SK-N-SH (cell line): ENCODE measurements at regions not wholly inside any gene's neighbourhood (a gene's known extent, or its start where the extent isn't known, plus 50 kb on each side); places are given as distances from the start of the nearest gene placed in this dataset.

Source experiments
- CTCF ChIA-PET: fragments of 300-600, 350-600 bp; formaldehyde crosslinking; extraction: SDS; loops from one replicate; lab custom pipeline; 2021; lab: Yijun Ruan, JAX
- POLR2A ChIA-PET: fragments of 350-600 bp; sonication (Branson Sonifier 250); formaldehyde crosslinking; extraction: SDS; loops from one replicate; lab custom pipeline; 2020; ENCODE audit warnings: antibody characterized with exemption, inconsistent platforms; lab: Yijun Ruan, JAX
- DNase-seq: peaks from one replicate; pipeline ENCODE4 v3.0.0; 2012
- H2AFZ ChIP-seq: fragments of 200-600 bp; sonication (generic); 2 replicates; pipeline ENCODE4 v1.8.1; 2016; ENCODE audit warnings: antibody characterized with exemption, mild to moderate bottlenecking, low read depth
- H3F3A ChIP-seq: fragments of 200-600 bp; sonication (generic); replicated peaks from 2 replicates; pipeline ENCODE3; 2016; ENCODE audit warnings: antibody characterized with exemption, mild to moderate bottlenecking; ENCODE audit not compliant: insufficient read depth
- H3K27ac ChIP-seq, 2 experiments: fragments of 200-500 bp in 1 of 2; fragments of 200-600 bp in 1 of 2; sonication (Bioruptor generic) in 1 of 2; sonication (generic), shearing (Covaris generic) in 1 of 2; 2 replicates each; pipeline versions ENCODE4 v1.5.1 to v1.6.1; 2014 to 2016; ENCODE audit warnings: low read depth in 2 of 2, inconsistent platforms in 1 of 2, low read length in 1 of 2, mild to moderate bottlenecking in 1 of 2, mixed read lengths in 1 of 2
- H3K27me3 ChIP-seq: fragments of 200-600 bp; sonication (generic), shearing (Covaris generic); 2 replicates; pipeline ENCODE4 v1.6.1; 2016; ENCODE audit warnings: mixed run types; ENCODE audit not compliant: insufficient read depth
- H3K36me3 ChIP-seq, 2 experiments: fragments of 200-500 bp in 1 of 2; fragments of 200-600 bp in 1 of 2; sonication (Bioruptor generic) in 1 of 2; sonication (generic) in 1 of 2; replicated peaks in 1 of 2; 2 replicates each; pipeline versions ENCODE3 to v1.5.1; 2014 to 2016; ENCODE audit warnings: low read length in 1 of 2, mild to moderate bottlenecking in 1 of 2; ENCODE audit not compliant: insufficient read depth in 2 of 2, control insufficient read depth in 1 of 2
- H3K4me1 ChIP-seq, 2 experiments: fragments of 200-500 bp in 1 of 2; fragments of 200-600 bp in 1 of 2; sonication (Bioruptor generic) in 1 of 2; sonication (generic), shearing (Covaris generic) in 1 of 2; 2 replicates each; pipeline versions ENCODE4 v1.5.1 to v1.6.1; 2014 to 2016; ENCODE audit warnings: low read depth in 1 of 2, low read length in 1 of 2, mixed run types in 1 of 2; ENCODE audit not compliant: insufficient read depth in 2 of 2, control insufficient read depth in 1 of 2
- H3K4me2 ChIP-seq: fragments of 200-600 bp; sonication (generic), shearing (Covaris generic); 2 replicates; pipeline ENCODE4 v1.6.1; 2017; ENCODE audit warnings: mixed run types
- H3K4me3 ChIP-seq, 2 experiments: fragments of 200-500 bp in 1 of 2; fragments of 200-600 bp in 1 of 2; sonication (Bioruptor generic) in 1 of 2; sonication (generic), shearing (Covaris generic) in 1 of 2; 2 replicates each; pipeline versions ENCODE4 v1.5.1 to v1.8.1; 2014 to 2016; ENCODE audit warnings: low read depth in 2 of 2, inconsistent platforms in 1 of 2, low read length in 1 of 2, mild to moderate bottlenecking in 1 of 2, mixed read lengths in 1 of 2, moderate library complexity in 1 of 2
- H3K79me2 ChIP-seq: fragments of 200-600 bp; sonication (generic); 2 replicates; pipeline ENCODE4 v1.8.1; 2017; ENCODE audit warnings: mild to moderate bottlenecking; ENCODE audit not compliant: insufficient read depth
- H3K9ac ChIP-seq: fragments of 200-600 bp; sonication (generic); 2 replicates; pipeline ENCODE4 v1.6.1; 2017; ENCODE audit warnings: mixed run types
- H3K9me2 ChIP-seq: fragments of 200-600 bp; sonication (generic); 2 replicates; pipeline ENCODE4 v1.6.1; 2017; ENCODE audit warnings: mixed run types
- H3K9me3 ChIP-seq: fragments of 200-600 bp; sonication (generic); 2 replicates; pipeline ENCODE4 v1.6.1; 2017; ENCODE audit warnings: mixed run types, mild to moderate bottlenecking, moderate library complexity
- H4K20me1 ChIP-seq: fragments of 200-600 bp; sonication (generic); 2 replicates; pipeline ENCODE4 v1.6.1; 2017; ENCODE audit warnings: mild to moderate bottlenecking, mixed run types; ENCODE audit not compliant: insufficient read depth
- CTCF ChIP-seq: fragments of 200-600 bp; sonication (generic); IDR thresholded peaks from 2 replicates; pipeline ENCODE4 v1.6.1; 2017; ENCODE audit warnings: antibody characterized with exemption, mild to moderate bottlenecking, moderate library complexity
- EZH2phosphoT487 ChIP-seq: fragments of 200-600 bp; sonication (generic); IDR thresholded peaks from 2 replicates; pipeline ENCODE4 v1.6.1; 2017; ENCODE audit warnings: low read depth, mixed run types, mild to moderate bottlenecking, antibody characterized with exemption, moderate library complexity, borderline replicate concordance
- FOXM1 ChIP-seq: IDR thresholded peaks from 2 replicates; pipeline ENCODE4 v1.4.0; 2012; ENCODE audit warnings: low read depth, mild to moderate bottlenecking
- GABPA ChIP-seq: IDR thresholded peaks from 2 replicates; pipeline ENCODE4 v1.4.0; 2012; ENCODE audit warnings: low read depth, mild to moderate bottlenecking
- JUND ChIP-seq: IDR thresholded peaks from 2 replicates; pipeline ENCODE4 v1.4.0; 2012
- MEF2A ChIP-seq: IDR thresholded peaks from 2 replicates; pipeline ENCODE4 v1.4.0; 2012; ENCODE audit warnings: low read depth, borderline replicate concordance
- NRF1 ChIP-seq: IDR thresholded peaks from 2 replicates; pipeline ENCODE4 v1.6.1; 2012; ENCODE audit warnings: low read depth, mild to moderate bottlenecking, low read length
- POLR2AphosphoS5 ChIP-seq: IDR thresholded peaks from 2 replicates; pipeline ENCODE4 v1.6.1; 2012; ENCODE audit warnings: low read depth, low read length
- RAD21 ChIP-seq: IDR thresholded peaks from 2 replicates; pipeline ENCODE4 v1.6.1; 2012; ENCODE audit warnings: mild to moderate bottlenecking, low read length
- RCOR1 ChIP-seq: fragments of 150-350 bp; IDR thresholded peaks from 2 replicates; pipeline ENCODE4 v1.6.1; 2017; ENCODE audit warnings: antibody characterized with exemption, low read length
- REST ChIP-seq: IDR thresholded peaks from 2 replicates; pipeline ENCODE4 v1.6.1; 2012; ENCODE audit warnings: mild to moderate bottlenecking, low read depth, low read length, moderate library complexity
- SIN3A ChIP-seq: IDR thresholded peaks from 2 replicates; pipeline ENCODE4 v1.6.1; 2012; ENCODE audit warnings: low read depth, mild to moderate bottlenecking, low read length, moderate library complexity, borderline replicate concordance
- SMC3 ChIP-seq: IDR thresholded peaks from 2 replicates; pipeline ENCODE4 v1.6.1; 2012; ENCODE audit warnings: low read depth, low read length, improper control_type of control experiment
- TCF12 ChIP-seq: IDR thresholded peaks from 2 replicates; pipeline ENCODE4 v1.4.0; 2012
- TEAD4 ChIP-seq: IDR thresholded peaks from 2 replicates; pipeline ENCODE4 v1.4.0; 2012; ENCODE audit warnings: mild to moderate bottlenecking, borderline replicate concordance; ENCODE audit not compliant: insufficient read depth
- WGBS: methylation state at CpG from one replicate; pipeline ENCODE4 v1.1.6; 2017; ENCODE audit warnings: low lambda C conversion rate; 5-methylcytosine and 5-hydroxymethylcytosine counted together

- Histone ChIP-seq H3K27ac (no peak overlapping the region), H3K9ac (no peak overlapping the region), H3K9me3 (no peaks in the 10 kb centered on the region), H3K9me2 (no peaks in the 10 kb centered on the region), H3K4me3 (no peak overlapping the region), H3K4me1 (no peaks in the 10 kb centered on the region), H4K20me1 (no peaks in the 10 kb centered on the region), H2AFZ (no peak overlapping the region), H3K27me3 (no peaks in the 10 kb centered on the region), H3K36me3 (no peaks in the 10 kb centered on the region), H3K79me2 (no peaks in the 10 kb centered on the region), H3F3A (no peaks in the 10 kb centered on the region), H3K4me2 (no peak overlapping the region)
- ChIA-PET CTCF (no interaction called here), POLR2A (no interaction called here)
- 37% methylated on average over 1 of the region's 1 CpG for WGBS
- no peak for TF ChIP-seq TEAD4
- TF ChIP-seq EZH2phosphoT487: no peak
- no peak for TF ChIP-seq FOXM1
- TF ChIP-seq RAD21: no peak
- TF ChIP-seq SMC3: no peak
- no peak for TF ChIP-seq TCF12
- no peak for TF ChIP-seq RCOR1
- no peak for DNase-seq
Measured at GRCh38 chr9:106451223-106451622, 411.7 kb upstream of the ZNF462 start.

GRCh38 chr9:106456581-106456980, 406.4 kb upstream of the ZNF462 start:
- Histone ChIP-seq H3K4me2 (no peak overlapping the region), H3K9ac (no peak overlapping the region), H3F3A (no peaks in the 10 kb centered on the region), H3K9me3 (no peaks in the 10 kb centered on the region), H3K79me2 (no peaks in the 10 kb centered on the region), H3K4me1 (no peaks in the 10 kb centered on the region), H3K27me3 (no peaks in the 10 kb centered on the region), H3K36me3 (no peaks in the 10 kb centered on the region), H3K4me3 (no peak overlapping the region), H3K9me2 (no peaks in the 10 kb centered on the region), H4K20me1 (no peaks in the 10 kb centered on the region), H2AFZ (no peak overlapping the region), H3K27ac (no peak overlapping the region)
- CTCF ChIA-PET: no interaction called here
- TF ChIP-seq NRF1 (no peak), GABPA (no peak), TCF12 (no peak), JUND (no peak), POLR2AphosphoS5 (no peak), MEF2A (no peak), REST (no peak), SIN3A (no peak), CTCF (no peak)
- 43% methylated on average over 4 of the region's 4 CpGs for WGBS
- no peak for DNase-seq
- POLR2A ChIA-PET: no interaction called here
